H1 (cell line): ENCODE measurements at regions not wholly inside any gene's neighbourhood (a gene's known extent, or its start where the extent isn't known, plus 50 kb on each side); places are given as distances from the start of the nearest gene placed in this dataset.

ENCODE experiments used
- CTCF ChIA-PET: fragments of 300-600 bp; sonication (Branson Sonifier 250); formaldehyde crosslinking; loops from one replicate; lab custom pipeline; 2021; ENCODE audit not compliant: partially characterized antibody; lab: Charles Lee
- POLR2A ChIA-PET: fragments of 300-600 bp; sonication (Branson Sonifier 250); formaldehyde crosslinking; loops from one replicate; lab custom pipeline; 2021; ENCODE audit warnings: inconsistent platforms; ENCODE audit not compliant: partially characterized antibody; lab: Charles Lee
- DNase-seq, 2 experiments: peaks; one replicate each; pipeline versions ENCODE4 v3.0.0 to v3.0.0-alpha.2; 2010 to 2022; ENCODE audit warnings: low spot score in 2 of 2, low read depth in 1 of 2, mixed read lengths in 1 of 2
- FAIRE-seq: peaks from 2 replicates; lab custom pipeline; 2011; peaks lifted over from hg19 to GRCh38; lab: Jason Lieb, UNC
- H2AFZ ChIP-seq: 2 replicates; pipeline ENCODE4 v1.8.1; 2012; ENCODE audit warnings: low read length, inconsistent platforms
- H2AK5ac ChIP-seq: 2 replicates; pipeline ENCODE4 v1.6.1; 2013; ENCODE audit warnings: low read depth, low read length
- H2BK120ac ChIP-seq: replicated peaks from 2 replicates; pipeline ENCODE3; 2013; ENCODE audit warnings: low read depth, low read length, inconsistent platforms
- H2BK12ac ChIP-seq: 2 replicates; pipeline ENCODE4 v1.6.1; 2013; ENCODE audit warnings: low read depth, low read length
- H2BK15ac ChIP-seq: 2 replicates; pipeline ENCODE4 v1.6.1; 2013; ENCODE audit warnings: low read length
- H2BK20ac ChIP-seq: 2 replicates; pipeline ENCODE4 v1.6.1; 2013; ENCODE audit warnings: low read length
- H2BK5ac ChIP-seq: 2 replicates; pipeline ENCODE4 v1.6.1; 2013; ENCODE audit warnings: low read depth, low read length
- H3K14ac ChIP-seq: 2 replicates; pipeline ENCODE4 v1.6.1; 2013; ENCODE audit warnings: inconsistent platforms; ENCODE audit not compliant: insufficient read length
- H3K18ac ChIP-seq: 2 replicates; pipeline ENCODE4 v1.6.1; 2013; ENCODE audit warnings: low read length; ENCODE audit errors: extremely low read depth
- H3K23ac ChIP-seq: 2 replicates; pipeline ENCODE4 v1.6.1; 2013; ENCODE audit warnings: inconsistent platforms; ENCODE audit not compliant: insufficient read length
- H3K23me2 ChIP-seq: 2 replicates; pipeline ENCODE4 v1.6.1; 2013; ENCODE audit warnings: low read depth, low read length
- H3K27ac ChIP-seq: 2 replicates; pipeline ENCODE4 v1.6.1; 2011; ENCODE audit warnings: low read depth, low read length, inconsistent platforms
- H3K27me3 ChIP-seq, 4 experiments: replicated peaks in 1 of 4; 1 replicate in 1 of 4; 2 replicates in 3 of 4; pipeline versions ENCODE4 v1.6.1 to v1.8.1; 2011 to 2013; ENCODE audit warnings: low read length in 3 of 4, mild to moderate bottlenecking in 3 of 4, inconsistent platforms in 2 of 4, mixed read lengths in 2 of 4, moderate library complexity in 1 of 4; ENCODE audit not compliant: control insufficient read depth in 3 of 4, insufficient read depth in 3 of 4; ENCODE audit errors: extremely low read depth in 1 of 4
- H3K36me3 ChIP-seq, 4 experiments: 2 replicates each; pipeline versions ENCODE4 v1.6.1 to v1.8.1; 2011 to 2013; ENCODE audit warnings: mild to moderate bottlenecking in 4 of 4, low read length in 3 of 4, moderate library complexity in 2 of 4, control low read depth in 1 of 4, inconsistent platforms in 1 of 4; ENCODE audit not compliant: insufficient read depth in 4 of 4, control insufficient read depth in 2 of 4
- H3K4ac ChIP-seq: replicated peaks from 2 replicates; pipeline ENCODE3; 2013; ENCODE audit warnings: low read length, low read depth, mixed read lengths, inconsistent platforms; ENCODE audit not compliant: insufficient read length
- H3K4me1 ChIP-seq, 4 experiments: replicated peaks in 1 of 4; 1 replicate in 1 of 4; 2 replicates in 3 of 4; pipeline versions ENCODE4 v1.6.1 to v1.8.1; 2011 to 2013; ENCODE audit warnings: low read length in 3 of 4, inconsistent platforms in 2 of 4, mixed read lengths in 1 of 4; ENCODE audit not compliant: insufficient read depth in 4 of 4, control insufficient read depth in 3 of 4
- H3K4me2 ChIP-seq, 2 experiments: 2 replicates each; pipeline versions ENCODE4 v1.6.1 to v1.8.1; 2011 to 2013; ENCODE audit warnings: low read depth in 2 of 2, low read length in 2 of 2, control low read depth in 1 of 2, inconsistent platforms in 1 of 2, mild to moderate bottlenecking in 1 of 2; ENCODE audit not compliant: insufficient read depth in 1 of 2
- H3K4me3 ChIP-seq, 4 experiments: fragments of 200-600, 300-600 bp in 1 of 4; sonication (generic), shearing (Covaris generic), sonication (Bioruptor Twin) in 1 of 4; 2 replicates each; pipeline versions ENCODE4 v1.5.1 to v1.8.1; 2011 to 2016; ENCODE audit warnings: low read length in 4 of 4, low read depth in 3 of 4, control low read depth in 2 of 4, inconsistent platforms in 2 of 4, mild to moderate bottlenecking in 2 of 4, mixed read lengths in 1 of 4, moderate library complexity in 1 of 4; ENCODE audit not compliant: insufficient read depth in 2 of 4; ENCODE audit errors: extremely low read depth in 1 of 4
- H3K56ac ChIP-seq: replicated peaks from 2 replicates; pipeline ENCODE3; 2013; ENCODE audit warnings: low read depth, mild to moderate bottlenecking, mixed read lengths, low read length, inconsistent platforms; ENCODE audit not compliant: insufficient read length
- H3K79me1 ChIP-seq: 2 replicates; pipeline ENCODE4 v1.6.1; 2013; ENCODE audit warnings: low read depth, low read length, control low read depth
- H3K79me2 ChIP-seq, 2 experiments: 2 replicates each; pipeline versions ENCODE4 v1.6.1 to v1.8.1; 2012 to 2013; ENCODE audit warnings: low read length in 2 of 2, mild to moderate bottlenecking in 2 of 2, inconsistent platforms in 1 of 2; ENCODE audit not compliant: insufficient read depth in 2 of 2, control insufficient read depth in 1 of 2
- H3K9ac ChIP-seq, 4 experiments: replicated peaks in 1 of 4; 1 replicate in 1 of 4; 2 replicates in 3 of 4; pipeline versions ENCODE4 v1.6.1 to v1.8.1; 2011 to 2013; ENCODE audit warnings: low read depth in 3 of 4, low read length in 3 of 4, control low read depth in 2 of 4, mild to moderate bottlenecking in 2 of 4, moderate library complexity in 2 of 4, inconsistent platforms in 1 of 4; ENCODE audit errors: extremely low read depth in 1 of 4
- H3K9me3 ChIP-seq, 2 experiments: 2 replicates each; pipeline versions ENCODE4 v1.6.1 to v1.8.1; 2012 to 2013; ENCODE audit warnings: mild to moderate bottlenecking in 2 of 2, moderate library complexity in 2 of 2, control low read depth in 1 of 2, inconsistent platforms in 1 of 2, low read depth in 1 of 2, low read length in 1 of 2, mixed read lengths in 1 of 2; ENCODE audit not compliant: insufficient read depth in 2 of 2
- H4K20me1 ChIP-seq, 2 experiments: replicated peaks in 1 of 2; 2 replicates each; pipeline versions ENCODE3 to v1.8.1; 2011 to 2013; ENCODE audit warnings: inconsistent platforms in 2 of 2, low read length in 2 of 2, mild to moderate bottlenecking in 1 of 2; ENCODE audit not compliant: insufficient read depth in 2 of 2, control insufficient read depth in 1 of 2
- H4K5ac ChIP-seq: 2 replicates; pipeline ENCODE4 v1.6.1; 2013; ENCODE audit warnings: low read length, low read depth, mixed read lengths, inconsistent platforms; ENCODE audit not compliant: insufficient read length
- H4K8ac ChIP-seq: 2 replicates; pipeline ENCODE4 v1.8.0; 2013; ENCODE audit warnings: mild to moderate bottlenecking, moderate library complexity, low read length, inconsistent platforms; ENCODE audit not compliant: insufficient read depth; ENCODE audit errors: extremely low read depth
- H4K91ac ChIP-seq: replicated peaks from 2 replicates; pipeline ENCODE3; 2013; ENCODE audit warnings: low read length, mixed read lengths, inconsistent platforms; ENCODE audit not compliant: insufficient read length
- EGR1 ChIP-seq: IDR thresholded peaks from 2 replicates; pipeline ENCODE4 v1.6.1; 2011; ENCODE audit warnings: low read depth, low read length, borderline replicate concordance
- JUN ChIP-seq: IDR thresholded peaks from 2 replicates; pipeline ENCODE4 v1.6.1; 2011; ENCODE audit warnings: low read depth, mild to moderate bottlenecking, improper control_type of control experiment, low read length
- MAFK ChIP-seq: IDR thresholded peaks from 2 replicates; pipeline ENCODE4 v1.6.1; 2012; ENCODE audit warnings: low read depth, mild to moderate bottlenecking, improper control_type of control experiment, low read length
- NANOG ChIP-seq: IDR thresholded peaks from 2 replicates; pipeline ENCODE4 v1.6.1; 2011; ENCODE audit warnings: low read length, low read depth, mild to moderate bottlenecking, inconsistent platforms; ENCODE audit not compliant: insufficient read depth, poor library complexity, severe bottlenecking
- NRF1 ChIP-seq: IDR thresholded peaks from 2 replicates; pipeline ENCODE4 v1.6.1; 2011; ENCODE audit warnings: mild to moderate bottlenecking, low read depth, low read length, improper control_type of control experiment
- POU5F1 ChIP-seq: IDR thresholded peaks from 2 replicates; pipeline ENCODE4 v1.6.1; 2011; ENCODE audit warnings: low read depth, mild to moderate bottlenecking, low read length, moderate library complexity
- SP1 ChIP-seq: IDR thresholded peaks from 2 replicates; pipeline ENCODE4 v1.6.1; 2011; ENCODE audit warnings: low read depth, low read length
- SP2 ChIP-seq: IDR thresholded peaks from 2 replicates; pipeline ENCODE4 v1.6.1; 2012; ENCODE audit warnings: mild to moderate bottlenecking, low read length, inconsistent platforms
- SRF ChIP-seq: IDR thresholded peaks from 2 replicates; pipeline ENCODE4 v1.6.1; 2011; ENCODE audit warnings: mild to moderate bottlenecking, low read depth, low read length, moderate library complexity
- SUZ12 ChIP-seq: fragments of 200-600 bp; sonication (generic); IDR thresholded peaks from 2 replicates; pipeline ENCODE4 v1.6.1; 2012; ENCODE audit warnings: mild to moderate bottlenecking, inconsistent platforms, low read length, moderate library complexity, mixed read lengths
- TAF1 ChIP-seq: IDR thresholded peaks from 2 replicates; pipeline ENCODE4 v1.6.1; 2011; ENCODE audit warnings: mild to moderate bottlenecking, low read depth, low read length
- TCF12 ChIP-seq: IDR thresholded peaks from 2 replicates; pipeline ENCODE4 v1.6.1; 2011; ENCODE audit warnings: low read depth, mild to moderate bottlenecking, low read length

DNA sequence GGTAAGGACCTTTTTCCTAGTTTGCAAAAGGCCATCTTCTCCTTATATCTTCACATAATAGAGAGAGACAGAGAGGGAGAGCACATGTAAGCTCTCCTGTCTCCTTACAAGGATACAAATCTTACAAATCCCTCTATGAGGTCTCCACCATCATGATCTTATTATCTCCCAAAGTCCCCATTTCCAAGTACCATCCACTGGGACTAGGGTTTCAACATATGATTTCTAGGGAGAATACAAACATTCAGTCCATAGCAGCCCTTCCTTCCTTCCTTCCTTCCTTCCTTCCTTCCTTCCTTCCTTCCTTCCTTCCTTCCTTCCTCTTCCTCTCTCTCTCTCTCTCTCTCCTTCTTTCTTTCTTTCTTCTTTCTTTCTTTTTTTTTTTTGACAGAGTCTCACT, 1132.9 kb upstream of the WWC1 start:
- Histone ChIP-seq H3K9ac (no peak overlapping the region), H3K14ac (no peak overlapping the region), H3K4me3 (no peak overlapping the region), H3K79me1 (no peaks in the 10 kb centered on the region), H3K23me2 (peaks cover 2% of the 10 kb centered on the region; the same call in 1 of the 2 replicates), H2AFZ (no peak overlapping the region), H4K20me1 (no peaks in the 10 kb centered on the region), H3K36me3 (no peaks in the 10 kb centered on the region), H4K91ac (no peak overlapping the region), H2BK5ac (no peak overlapping the region), H3K23ac (no peak overlapping the region), H3K56ac (no peak overlapping the region), H2BK20ac (no peak overlapping the region), H2BK12ac (no peak overlapping the region), H3K4me2 (no peak overlapping the region), H3K27me3 (no peaks in the 10 kb centered on the region), H3K27ac (no peak overlapping the region), H2BK15ac (no peak overlapping the region), H3K4me1 (peaks cover 2 to 6% (median 4%) of the 10 kb centered on the region in 4 experiments; a peak in 4 of 7 replicates), H2AK5ac (no peak overlapping the region), H3K18ac (no peak overlapping the region), H3K4ac (no peak overlapping the region), H3K9me3 (no peaks in the 10 kb centered on the region), H4K8ac (no peak overlapping the region), H3K79me2 (no peaks in the 10 kb centered on the region), H4K5ac (no peak overlapping the region), H2BK120ac (no peak overlapping the region)
- FAIRE-seq (no peak), DNase-seq (no peak)
- no peak for TF ChIP-seq TCF12
- TF ChIP-seq SRF = no peak
- TF ChIP-seq SP2 = no peak
- TF ChIP-seq SUZ12 = no peak
- no peak for TF ChIP-seq NANOG
- no peak for TF ChIP-seq TAF1
- no peak for TF ChIP-seq MAFK
- no peak for TF ChIP-seq SP1
- TF ChIP-seq JUN = no peak
- no peak for TF ChIP-seq POU5F1
- no peak for TF ChIP-seq NRF1
- TF ChIP-seq EGR1 = no peak
- POLR2A ChIA-PET = no interaction called here
- CTCF ChIA-PET = no interaction called here
